ENCODE measurements at regions not wholly inside any gene's neighbourhood (a gene's known extent, or its start where the extent isn't known, plus 50 kb on each side); places are given as distances from the start of the nearest gene placed in this dataset.

GRCh38 chr2:228644199-228644598 lies 462.7 kb upstream of the SPHKAP start:
- no peak for TF ChIP-seq CTCF (IDR thresholded peaks at IDR 0.05; ENCODE audit: borderline replicate concordance)
- intact Hi-C loops (cut with micrococcal nuclease): no loop called here
- no peak overlapping the region for H3K4me3 ChIP-seq
- no peaks in the 10 kb centered on the region for H3K27me3 ChIP-seq (ENCODE audit: low read depth)
- peak overlapping the region; percentile 37 for H3K27ac ChIP-seq (replicated peaks)
- no peaks in the 10 kb centered on the region for H3K9me3 ChIP-seq (replicated peaks)
- H3K36me3 ChIP-seq: no peaks in the 10 kb centered on the region
- H3K4me1 ChIP-seq: peaks cover 10% of the 10 kb centered on the region
- no peak for DNase-seq

- no peak for DNase-seq
- no peak overlapping the region for H3K27ac ChIP-seq (replicated peaks)
- H3K27me3 ChIP-seq (ENCODE audit: low read depth): no peaks in the 10 kb centered on the region
- intact Hi-C loops (cut with micrococcal nuclease): no loop called here
- H3K9me3 ChIP-seq (replicated peaks): no peaks in the 10 kb centered on the region
- TF ChIP-seq CTCF (IDR thresholded peaks at IDR 0.05; ENCODE audit: borderline replicate concordance): no peak
- no peak overlapping the region for H3K4me3 ChIP-seq
- no peaks in the 10 kb centered on the region for H3K36me3 ChIP-seq
- H3K4me1 ChIP-seq: peaks cover 5% of the 10 kb centered on the region
Measured at GRCh38 chr2:228642861-228643260, 461.4 kb upstream of the SPHKAP start.

- Histone ChIP-seq H3K4me3 (no peak overlapping the region), H3K27me3 (ENCODE audit: low read depth) (no peaks in the 10 kb centered on the region), H3K36me3 (no peaks in the 10 kb centered on the region), H3K9me3 (replicated peaks) (no peaks in the 10 kb centered on the region), H3K27ac (replicated peaks) (no peak overlapping the region), H3K4me1 (no peaks in the 10 kb centered on the region)
- DNase-seq: no peak
- intact Hi-C loops (cut with micrococcal nuclease): no loop called here
- no peak for TF ChIP-seq CTCF (IDR thresholded peaks at IDR 0.05; ENCODE audit: borderline replicate concordance)
Measured at GRCh38 chr2:228630786-228631185, 449.3 kb upstream of the SPHKAP start.

GRCh38 chr2:228629251-228629650 lies 447.8 kb upstream of the SPHKAP start:
- H3K27ac ChIP-seq (replicated peaks): no peak overlapping the region
- intact Hi-C loops (cut with micrococcal nuclease): no loop called here
- no peaks in the 10 kb centered on the region for H3K36me3 ChIP-seq
- H3K4me1 ChIP-seq: no peaks in the 10 kb centered on the region
- TF ChIP-seq CTCF (IDR thresholded peaks at IDR 0.05; ENCODE audit: borderline replicate concordance): no peak
- DNase-seq: no peak
- H3K27me3 ChIP-seq (ENCODE audit: low read depth): no peaks in the 10 kb centered on the region
- H3K4me3 ChIP-seq: no peak overlapping the region
- no peaks in the 10 kb centered on the region for H3K9me3 ChIP-seq (replicated peaks)

GRCh38 chr2:228628682-228629081 lies 447.2 kb upstream of the SPHKAP start:
- TF ChIP-seq CTCF (IDR thresholded peaks at IDR 0.05; ENCODE audit: borderline replicate concordance): no peak
- H3K36me3 ChIP-seq: no peaks in the 10 kb centered on the region
- no peaks in the 10 kb centered on the region for H3K9me3 ChIP-seq (replicated peaks)
- no peaks in the 10 kb centered on the region for H3K4me1 ChIP-seq
- no peak overlapping the region for H3K27ac ChIP-seq (replicated peaks)
- no peak for DNase-seq
- intact Hi-C loops (cut with micrococcal nuclease): no loop called here
- H3K4me3 ChIP-seq: no peak overlapping the region
- H3K27me3 ChIP-seq (ENCODE audit: low read depth): no peaks in the 10 kb centered on the region

GRCh38 chr2:228627510-228627909 lies 446.0 kb upstream of the SPHKAP start:
- DNase-seq: no peak
- H3K4me1 ChIP-seq: no peaks in the 10 kb centered on the region

More at GRCh38 chr2:228627510-228627909, 446.0 kb upstream of the SPHKAP start:
- no peaks in the 10 kb centered on the region for H3K36me3 ChIP-seq
- H3K27me3 ChIP-seq (ENCODE audit: low read depth): no peaks in the 10 kb centered on the region
- no peak overlapping the region for H3K27ac ChIP-seq (replicated peaks)
- no peak for TF ChIP-seq CTCF (IDR thresholded peaks at IDR 0.05; ENCODE audit: borderline replicate concordance)
- no peak overlapping the region for H3K4me3 ChIP-seq
- H3K9me3 ChIP-seq (replicated peaks): no peaks in the 10 kb centered on the region
- intact Hi-C loops (cut with micrococcal nuclease): no loop called here

Measured in left ventricle myocardium inferior (tissue), 1 donor.